ENCODE measurements at regions not wholly inside any gene's neighbourhood (a gene's known extent, or its start where the extent isn't known, plus 50 kb on each side); places are given as distances from the start of the nearest gene placed in this dataset.

DNA sequence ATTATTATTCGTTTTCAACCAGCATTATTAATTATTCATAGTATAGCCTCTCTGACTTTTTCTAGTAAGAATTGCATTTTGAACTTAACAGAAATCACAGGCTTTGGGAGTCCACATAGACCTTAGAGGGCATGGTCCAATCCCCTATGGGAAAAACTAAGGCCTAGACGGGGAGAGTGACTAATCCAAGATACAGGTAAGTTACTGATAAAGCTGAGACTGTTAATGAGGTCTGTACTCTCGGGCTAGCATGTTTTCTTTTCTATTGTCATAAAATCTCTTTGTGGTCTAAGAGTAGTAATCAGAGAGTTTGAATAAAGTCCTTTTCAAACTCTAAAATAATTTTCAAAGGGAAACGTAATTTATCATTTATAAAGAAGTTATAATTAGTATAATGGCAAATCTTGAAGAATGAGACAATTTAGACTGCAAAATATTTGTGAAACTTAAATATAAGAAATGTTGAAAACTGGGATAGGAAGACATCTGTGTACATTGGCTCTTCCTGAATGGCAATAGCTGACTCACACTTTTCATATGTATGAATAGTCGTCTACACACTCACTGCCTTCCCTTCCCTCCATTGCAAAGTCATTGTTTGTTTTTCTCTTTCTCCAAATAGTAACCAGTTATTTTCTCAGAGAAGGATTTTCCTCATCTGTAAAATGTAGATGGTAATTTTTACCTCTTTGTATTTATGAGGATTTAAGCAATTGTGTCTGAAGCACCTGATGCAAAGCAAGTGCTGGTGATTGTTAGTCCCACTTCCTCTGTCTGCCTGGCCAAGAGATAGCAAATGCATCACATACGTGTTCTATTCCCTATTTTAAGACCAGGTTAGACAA is 207.9 kb upstream of the CD180 start:
- no peaks in the 10 kb centered on the region; the same call in 1 of the 2 replicates for H3K27me3 ChIP-seq (ENCODE audit: low read length)
- no peak overlapping the region for H2AFZ ChIP-seq (ENCODE audit: low read depth, low read length, severe bottlenecking)
- H3K4me3 ChIP-seq (ENCODE audit: insufficient read depth, low read length, poor library complexity, severe bottlenecking), result no peak overlapping the region
- TF ChIP-seq EZH2phosphoT487 (conservative IDR thresholded peaks at IDR 0.05; ENCODE audit: low read length), result no peak
- TF ChIP-seq, protein P1, sequence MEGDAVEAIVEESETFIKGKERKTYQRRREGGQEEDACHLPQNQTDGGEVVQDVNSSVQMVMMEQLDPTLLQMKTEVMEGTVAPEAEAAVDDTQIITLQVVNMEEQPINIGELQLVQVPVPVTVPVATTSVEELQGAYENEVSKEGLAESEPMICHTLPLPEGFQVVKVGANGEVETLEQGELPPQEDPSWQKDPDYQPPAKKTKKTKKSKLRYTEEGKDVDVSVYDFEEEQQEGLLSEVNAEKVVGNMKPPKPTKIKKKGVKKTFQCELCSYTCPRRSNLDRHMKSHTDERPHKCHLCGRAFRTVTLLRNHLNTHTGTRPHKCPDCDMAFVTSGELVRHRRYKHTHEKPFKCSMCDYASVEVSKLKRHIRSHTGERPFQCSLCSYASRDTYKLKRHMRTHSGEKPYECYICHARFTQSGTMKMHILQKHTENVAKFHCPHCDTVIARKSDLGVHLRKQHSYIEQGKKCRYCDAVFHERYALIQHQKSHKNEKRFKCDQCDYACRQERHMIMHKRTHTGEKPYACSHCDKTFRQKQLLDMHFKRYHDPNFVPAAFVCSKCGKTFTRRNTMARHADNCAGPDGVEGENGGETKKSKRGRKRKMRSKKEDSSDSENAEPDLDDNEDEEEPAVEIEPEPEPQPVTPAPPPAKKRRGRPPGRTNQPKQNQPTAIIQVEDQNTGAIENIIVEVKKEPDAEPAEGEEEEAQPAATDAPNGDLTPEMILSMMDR (IDR thresholded peaks at IDR 0.05; ENCODE audit: insufficient read depth, low read length, poor library complexity, severe bottlenecking), result no peak
- H3K9me3 ChIP-seq (ENCODE audit: insufficient read depth, low read length), result no peaks in the 10 kb centered on the region
- no peaks in the 10 kb centered on the region for H3F3A ChIP-seq (ENCODE audit: insufficient read depth)
- no peak overlapping the region for H3K9ac ChIP-seq (ENCODE audit: low read length)
- H4K20me1 ChIP-seq (ENCODE audit: low read depth, low read length), result no peaks in the 10 kb centered on the region
- no peaks in the 10 kb centered on the region; the same call in 1 of the 2 replicates for H3K9me2 ChIP-seq (replicated peaks; ENCODE audit: insufficient read depth, low read length)
- H3K79me2 ChIP-seq (ENCODE audit: insufficient read depth, low read length), result no peaks in the 10 kb centered on the region
- no peak overlapping the region for H3K4me2 ChIP-seq (ENCODE audit: low read depth, low read length, poor library complexity, severe bottlenecking)
- no peak overlapping the region for H3K27ac ChIP-seq (ENCODE audit: low read depth, low read length)
- H3K36me3 ChIP-seq (ENCODE audit: low read length), result no peaks in the 10 kb centered on the region

- Histone ChIP-seq H3K9ac (ENCODE audit: low read length) (no peak overlapping the region), H3K27me3 (ENCODE audit: low read length) (no peaks in the 10 kb centered on the region; the same call in 1 of the 2 replicates), H3F3A (ENCODE audit: insufficient read depth) (no peaks in the 10 kb centered on the region), H3K4me3 (ENCODE audit: insufficient read depth, low read length, poor library complexity, severe bottlenecking) (no peak overlapping the region), H3K4me2 (ENCODE audit: low read depth, low read length, poor library complexity, severe bottlenecking) (no peak overlapping the region), H3K9me3 (ENCODE audit: insufficient read depth, low read length) (no peaks in the 10 kb centered on the region), H3K27ac (ENCODE audit: low read depth, low read length) (no peak overlapping the region), H3K36me3 (ENCODE audit: low read length) (no peaks in the 10 kb centered on the region), H2AFZ (ENCODE audit: low read depth, low read length, severe bottlenecking) (no peak overlapping the region), H3K9me2 (replicated peaks; ENCODE audit: insufficient read depth, low read length) (no peaks in the 10 kb centered on the region; the same call in 1 of the 2 replicates), H4K20me1 (ENCODE audit: low read depth, low read length) (no peaks in the 10 kb centered on the region), H3K79me2 (ENCODE audit: insufficient read depth, low read length) (no peaks in the 10 kb centered on the region)
- TF ChIP-seq EZH2phosphoT487 (conservative IDR thresholded peaks at IDR 0.05; ENCODE audit: low read length), result no peak
- TF ChIP-seq, protein P1 (IDR thresholded peaks at IDR 0.05; ENCODE audit: insufficient read depth, low read length, poor library complexity, severe bottlenecking), result no peak
Observed at GRCh38 chr5:67402526-67402925, 205.9 kb upstream of the CD180 start.

- no peaks in the 10 kb centered on the region for H3F3A ChIP-seq (ENCODE audit: insufficient read depth)
- no peaks in the 10 kb centered on the region for H3K36me3 ChIP-seq (ENCODE audit: low read length)
- no peak overlapping the region for H3K27ac ChIP-seq (ENCODE audit: low read depth, low read length)
- no peak for TF ChIP-seq EZH2phosphoT487 (conservative IDR thresholded peaks at IDR 0.05; ENCODE audit: low read length)
- H2AFZ ChIP-seq (ENCODE audit: low read depth, low read length, severe bottlenecking), result no peak overlapping the region
- H3K9me3 ChIP-seq (ENCODE audit: insufficient read depth, low read length), result no peaks in the 10 kb centered on the region
- H3K27me3 ChIP-seq (ENCODE audit: low read length), result no peaks in the 10 kb centered on the region; the same call in 1 of the 2 replicates
- no peak overlapping the region for H3K4me3 ChIP-seq (ENCODE audit: insufficient read depth, low read length, poor library complexity, severe bottlenecking)
- no peaks in the 10 kb centered on the region; the same call in 1 of the 2 replicates for H3K9me2 ChIP-seq (replicated peaks; ENCODE audit: insufficient read depth, low read length)
- H3K4me2 ChIP-seq (ENCODE audit: low read depth, low read length, poor library complexity, severe bottlenecking), result no peak overlapping the region
- no peak overlapping the region for H3K9ac ChIP-seq (ENCODE audit: low read length)
- no peaks in the 10 kb centered on the region for H4K20me1 ChIP-seq (ENCODE audit: low read depth, low read length)
- H3K79me2 ChIP-seq (ENCODE audit: insufficient read depth, low read length), result no peaks in the 10 kb centered on the region
Observed at GRCh38 chr5:67401172-67401571, 204.6 kb upstream of the CD180 start.

- Histone ChIP-seq H4K20me1 (ENCODE audit: low read depth, low read length) (no peaks in the 10 kb centered on the region), H3K79me2 (ENCODE audit: insufficient read depth, low read length) (no peaks in the 10 kb centered on the region), H3F3A (ENCODE audit: insufficient read depth) (no peaks in the 10 kb centered on the region), H3K9me3 (ENCODE audit: insufficient read depth, low read length) (no peaks in the 10 kb centered on the region), H2AFZ (ENCODE audit: low read depth, low read length, severe bottlenecking) (no peak overlapping the region), H3K4me3 (ENCODE audit: insufficient read depth, low read length, poor library complexity, severe bottlenecking) (no peak overlapping the region), H3K27me3 (ENCODE audit: low read length) (no peaks in the 10 kb centered on the region; the same call in 1 of the 2 replicates), H3K27ac (ENCODE audit: low read depth, low read length) (no peak overlapping the region), H3K4me2 (ENCODE audit: low read depth, low read length, poor library complexity, severe bottlenecking) (no peak overlapping the region), H3K9ac (ENCODE audit: low read length) (no peak overlapping the region), H3K36me3 (ENCODE audit: low read length) (no peaks in the 10 kb centered on the region), H3K9me2 (replicated peaks; ENCODE audit: insufficient read depth, low read length) (no peaks in the 10 kb centered on the region; the same call in 1 of the 2 replicates)
- no peak for TF ChIP-seq EZH2phosphoT487 (conservative IDR thresholded peaks at IDR 0.05; ENCODE audit: low read length)
- TF ChIP-seq, protein P1 (IDR thresholded peaks at IDR 0.05; ENCODE audit: insufficient read depth, low read length, poor library complexity, severe bottlenecking), result no peak
Observed at GRCh38 chr5:67400752-67401151, 204.2 kb upstream of the CD180 start.
